ENCODE measurements at regions not wholly inside any gene's neighbourhood (a gene's known extent, or its start where the extent isn't known, plus 50 kb on each side); places are given as distances from the start of the nearest gene placed in this dataset.

- Histone ChIP-seq H3K27ac (ENCODE audit: low read depth, low read length, poor library complexity, severe bottlenecking) (no peak overlapping the region), H3K36me3 (ENCODE audit: insufficient read depth, low read length, poor library complexity, severe bottlenecking) (no peaks in the 10 kb centered on the region), H3K9me3 (ENCODE audit: low read depth, low read length, poor library complexity, severe bottlenecking) (no peaks in the 10 kb centered on the region), H3K27me3 (replicated peaks; ENCODE audit: insufficient read depth, low read depth, low read length, poor library complexity) (no peaks in the 10 kb centered on the region), H3K4me3 (ENCODE audit: low read depth, low read length, poor library complexity, severe bottlenecking) (no peak overlapping the region), H3K4me1 (ENCODE audit: insufficient read depth, low read length, poor library complexity, severe bottlenecking) (peaks cover 11% of the 10 kb centered on the region)
- ChIA-PET POLR2A (ENCODE audit: low non-redundant PET) (no interaction called here), CTCF (no interaction called here)
- TF ChIP-seq EZH2 (IDR thresholded peaks at IDR 0.05; ENCODE audit: borderline replicate concordance, low read depth, low read length, poor library complexity, severe bottlenecking) = no peak
- TF ChIP-seq CTCF (conservative IDR thresholded peaks at IDR 0.05; ENCODE audit: low read depth, low read length) = no peak
- no TSS peak for BruUV-seq (replicated peaks)
- DNase-seq (ENCODE audit: low spot score) = no peak
- intact Hi-C loops (cut with micrococcal nuclease; ENCODE audit: unreplicated experiment) = no loop called here
Observed at GRCh38 chr9:95760791-95761190, 114.7 kb upstream of the ERCC6L2 start.

GRCh38 chr9:95757439-95757838 is 118.1 kb upstream of the ERCC6L2 start:
- intact Hi-C loops (cut with micrococcal nuclease; ENCODE audit: unreplicated experiment) = loop anchor here (10.0 kb wide), 1 partner anchor 243 kb away; the partner anchor contains the start of gene PTCH1
- no peak for DNase-seq (ENCODE audit: low spot score)
- CTCF ChIA-PET = no interaction called here
- Histone ChIP-seq H3K4me3 (ENCODE audit: low read depth, low read length, poor library complexity, severe bottlenecking) (no peak overlapping the region), H3K27ac (ENCODE audit: low read depth, low read length, poor library complexity, severe bottlenecking) (peak overlapping the region; percentile 5), H3K9me3 (ENCODE audit: low read depth, low read length, poor library complexity, severe bottlenecking) (no peaks in the 10 kb centered on the region), H3K4me1 (ENCODE audit: insufficient read depth, low read length, poor library complexity, severe bottlenecking) (peaks cover 37% of the 10 kb centered on the region), H3K36me3 (ENCODE audit: insufficient read depth, low read length, poor library complexity, severe bottlenecking) (no peaks in the 10 kb centered on the region), H3K27me3 (replicated peaks; ENCODE audit: insufficient read depth, low read depth, low read length, poor library complexity) (no peaks in the 10 kb centered on the region)
- BruUV-seq (replicated peaks) = no TSS peak
- TF ChIP-seq EZH2 (IDR thresholded peaks at IDR 0.05; ENCODE audit: borderline replicate concordance, low read depth, low read length, poor library complexity, severe bottlenecking) (no peak), CTCF (conservative IDR thresholded peaks at IDR 0.05; ENCODE audit: low read depth, low read length) (no peak)
- POLR2A ChIA-PET (ENCODE audit: low non-redundant PET) = no interaction called here

GRCh38 chr9:95756986-95757385 is 118.5 kb upstream of the ERCC6L2 start:
- H3K4me3 ChIP-seq (ENCODE audit: low read depth, low read length, poor library complexity, severe bottlenecking) = no peak overlapping the region
- TF ChIP-seq CTCF (conservative IDR thresholded peaks at IDR 0.05; ENCODE audit: low read depth, low read length) (no peak), EZH2 (IDR thresholded peaks at IDR 0.05; ENCODE audit: borderline replicate concordance, low read depth, low read length, poor library complexity, severe bottlenecking) (no peak)
- H3K36me3 ChIP-seq (ENCODE audit: insufficient read depth, low read length, poor library complexity, severe bottlenecking) = no peaks in the 10 kb centered on the region
- peaks cover 37% of the 10 kb centered on the region for H3K4me1 ChIP-seq (ENCODE audit: insufficient read depth, low read length, poor library complexity, severe bottlenecking)
- ChIA-PET POLR2A (ENCODE audit: low non-redundant PET) (no interaction called here), CTCF (no interaction called here)
- H3K27me3 ChIP-seq (replicated peaks; ENCODE audit: insufficient read depth, low read depth, low read length, poor library complexity) = no peaks in the 10 kb centered on the region
- H3K9me3 ChIP-seq (ENCODE audit: low read depth, low read length, poor library complexity, severe bottlenecking) = no peaks in the 10 kb centered on the region
- intact Hi-C loops (cut with micrococcal nuclease; ENCODE audit: unreplicated experiment) = loop anchor here (10.0 kb wide), 1 partner anchor 242 kb away; the partner anchor contains the start of gene PTCH1
- H3K27ac ChIP-seq (ENCODE audit: low read depth, low read length, poor library complexity, severe bottlenecking) = peak overlapping the region; percentile 5
- DNase-seq (ENCODE audit: low spot score) = peak; percentile 71
- no TSS peak for BruUV-seq (replicated peaks)

Data from A673 (cell line).